ENCODE measurements at regions not wholly inside any gene's neighbourhood (a gene's known extent, or its start where the extent isn't known, plus 50 kb on each side); places are given as distances from the start of the nearest gene placed in this dataset.

- H3K27ac ChIP-seq = no peak overlapping the region
- no peaks in the 10 kb centered on the region for H3K9me3 ChIP-seq
- 34% methylated on average over 5 of the region's 5 CpGs for WGBS (ENCODE audit: missing lambda C conversion rate)
- no peak for TF ChIP-seq CEBPB (IDR thresholded peaks at IDR 0.05)
- no peak for TF ChIP-seq ZC3H11A (IDR thresholded peaks at IDR 0.05)
- TF ChIP-seq HES2 (IDR thresholded peaks at IDR 0.05) = no peak
- TF ChIP-seq HOXB13 (CRISPR knock-in tag; IDR thresholded peaks at IDR 0.05; ENCODE audit: low read depth) = no peak
- no peak for TF ChIP-seq RFX5 (IDR thresholded peaks at IDR 0.05)
- no peak for TF ChIP-seq FOXS1 (CRISPR knock-in tag; IDR thresholded peaks at IDR 0.05)
- TF ChIP-seq SMC3 (IDR thresholded peaks at IDR 0.05) = no peak
- TF ChIP-seq FOSB (CRISPR knock-in tag; IDR thresholded peaks at IDR 0.05) = no peak
- no peak for TF ChIP-seq HOXB5 (CRISPR knock-in tag; IDR thresholded peaks at IDR 0.05)
- no peak for TF ChIP-seq RAD21 (conservative IDR thresholded peaks at IDR 0.05 in 1 of 2, IDR thresholded peaks at IDR 0.05 in 1 of 2)
- no peak for TF ChIP-seq ZSCAN20 (CRISPR knock-in tag; IDR thresholded peaks at IDR 0.05)
- TF ChIP-seq KDM5A (IDR thresholded peaks at IDR 0.05) = no peak
- TF ChIP-seq NFE2L2 (conservative IDR thresholded peaks at IDR 0.05; ENCODE audit: low read length) = no peak
- TF ChIP-seq GATA3 (IDR thresholded peaks at IDR 0.05; ENCODE audit: borderline replicate concordance) = no peak
- TF ChIP-seq KDM1A (IDR thresholded peaks at IDR 0.05; ENCODE audit: low read depth) = no peak
- no peak for TF ChIP-seq HDAC2 (IDR thresholded peaks at IDR 0.05)
- TF ChIP-seq CHD4 (IDR thresholded peaks at IDR 0.05; ENCODE audit: borderline replicate concordance) = no peak
- DNase-seq (ENCODE audit: low read depth in 1 of 2, low spot score in 1 of 2) = no peak
- CTCF ChIA-PET = interaction anchor here (1.0 to 1.4 kb wide), 3 partner anchors 9 to 515 kb away, joined by 3 read pairs; no protein-coding TSS in a partner anchor
- POLR2A ChIA-PET = no interaction called here
- FAIRE-seq = no peak
- H3K4me2 ChIP-seq = no peak overlapping the region
- no peak overlapping the region for H3K4me3 ChIP-seq
- H3K4me1 ChIP-seq = peaks cover 12% of the 10 kb centered on the region; the same call in 2 of the 3 replicates
- no peak for ATAC-seq
These were observed 134.2 kb upstream of the TNFSF4 start for GRCh38 chr1:173341307-173341706.

- H3K27ac ChIP-seq = no peak overlapping the region
- H3K9me3 ChIP-seq = no peaks in the 10 kb centered on the region
- peaks cover 12% of the 10 kb centered on the region; the same call in 2 of the 3 replicates for H3K4me1 ChIP-seq
- FAIRE-seq = no peak
- TF ChIP-seq, protein P1, sequence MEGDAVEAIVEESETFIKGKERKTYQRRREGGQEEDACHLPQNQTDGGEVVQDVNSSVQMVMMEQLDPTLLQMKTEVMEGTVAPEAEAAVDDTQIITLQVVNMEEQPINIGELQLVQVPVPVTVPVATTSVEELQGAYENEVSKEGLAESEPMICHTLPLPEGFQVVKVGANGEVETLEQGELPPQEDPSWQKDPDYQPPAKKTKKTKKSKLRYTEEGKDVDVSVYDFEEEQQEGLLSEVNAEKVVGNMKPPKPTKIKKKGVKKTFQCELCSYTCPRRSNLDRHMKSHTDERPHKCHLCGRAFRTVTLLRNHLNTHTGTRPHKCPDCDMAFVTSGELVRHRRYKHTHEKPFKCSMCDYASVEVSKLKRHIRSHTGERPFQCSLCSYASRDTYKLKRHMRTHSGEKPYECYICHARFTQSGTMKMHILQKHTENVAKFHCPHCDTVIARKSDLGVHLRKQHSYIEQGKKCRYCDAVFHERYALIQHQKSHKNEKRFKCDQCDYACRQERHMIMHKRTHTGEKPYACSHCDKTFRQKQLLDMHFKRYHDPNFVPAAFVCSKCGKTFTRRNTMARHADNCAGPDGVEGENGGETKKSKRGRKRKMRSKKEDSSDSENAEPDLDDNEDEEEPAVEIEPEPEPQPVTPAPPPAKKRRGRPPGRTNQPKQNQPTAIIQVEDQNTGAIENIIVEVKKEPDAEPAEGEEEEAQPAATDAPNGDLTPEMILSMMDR (IDR thresholded peaks at IDR 0.05) = no peak
- TF ChIP-seq USF2 (IDR thresholded peaks at IDR 0.05) = no peak
- no peak for TF ChIP-seq RAD21 (conservative IDR thresholded peaks at IDR 0.05 in 1 of 2, IDR thresholded peaks at IDR 0.05 in 1 of 2)
- no peak for TF ChIP-seq BHLHE40 (IDR thresholded peaks at IDR 0.05; ENCODE audit: low read depth, low read length)
- 87% methylated on average over 1 of the region's 1 CpG for WGBS (ENCODE audit: missing lambda C conversion rate)
- POLR2A ChIA-PET = no interaction called here
- no peak overlapping the region for H3K4me3 ChIP-seq
- no peak for DNase-seq (ENCODE audit: low read depth in 1 of 2, low spot score in 1 of 2)
- no peak overlapping the region for H3K4me2 ChIP-seq
- CTCF ChIA-PET = interaction anchor here (1.0 to 1.4 kb wide), 3 partner anchors 9 to 516 kb away, joined by 3 read pairs; no protein-coding TSS in a partner anchor
- ATAC-seq = no peak
These were observed 134.8 kb upstream of the TNFSF4 start for GRCh38 chr1:173341971-173342370.

DNA sequence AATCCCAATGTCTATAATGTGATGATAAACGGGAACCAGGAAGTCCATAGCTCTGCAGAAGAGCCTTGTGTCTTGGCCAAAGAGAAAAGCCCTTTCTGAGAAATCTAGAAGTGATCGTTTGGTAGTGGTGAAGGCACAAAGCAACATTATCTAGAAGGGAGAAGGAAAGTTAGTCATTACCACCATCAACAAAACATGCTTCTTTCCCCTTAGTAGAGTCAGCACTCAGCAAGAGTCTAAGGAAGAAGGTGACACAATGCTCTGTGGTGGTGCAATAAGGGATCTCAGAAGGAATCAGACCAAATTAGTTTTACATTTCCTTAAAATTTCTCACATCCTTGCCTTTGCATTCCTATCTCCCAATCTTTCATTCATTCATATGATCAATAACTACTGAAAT lies 134.4 kb upstream of the PRDX6 start:
- no peak overlapping the region for H3K27ac ChIP-seq
- H3K4me3 ChIP-seq = no peak overlapping the region
- FAIRE-seq = no peak
- CTCF ChIA-PET = interaction anchor here (0.6 to 1.4 kb wide), 2 partner anchors 88 to 516 kb away, joined by 3 read pairs; no protein-coding TSS in a partner anchor
- no peak for DNase-seq (ENCODE audit: low read depth in 1 of 2, low spot score in 1 of 2)
- POLR2A ChIA-PET = no interaction called here
- ATAC-seq = no peak
- WGBS (ENCODE audit: missing lambda C conversion rate) = 40% methylated on average over 2 of the region's 2 CpGs
- no peak overlapping the region for H3K4me2 ChIP-seq
- TF ChIP-seq EP300 (IDR thresholded peaks at IDR 0.05) (no peak), SMC3 (IDR thresholded peaks at IDR 0.05) (no peak), KDM5A (IDR thresholded peaks at IDR 0.05) (no peak), HOXB5 (CRISPR knock-in tag; IDR thresholded peaks at IDR 0.05) (no peak)
- no peaks in the 10 kb centered on the region for H3K9me3 ChIP-seq
- peaks cover 12% of the 10 kb centered on the region; the same call in 2 of the 3 replicates for H3K4me1 ChIP-seq
